A549 (cell line): ENCODE measurements at regions not wholly inside any gene's neighbourhood (a gene's known extent, or its start where the extent isn't known, plus 50 kb on each side); places are given as distances from the start of the nearest gene placed in this dataset.

ENCODE experiments used
- ATAC-seq, 2 experiments: fragments of 200-7000 bp in 1 of 2; fragments of >200 bp in 1 of 2; cut with Nextera tagmentation in 1 of 2; cut with Tn5 transposase in 1 of 2; 3 replicates each; pipeline versions ENCODE4 v1.8.0 to v1.9.1; 2018 to 2020; ENCODE audit warnings: mild to moderate bottlenecking in 1 of 2, moderate library complexity in 1 of 2
- CTCF ChIA-PET: fragments of 300-600 bp; sonication (Branson Sonifier 250); formaldehyde crosslinking; extraction: SDS; loops from one replicate; lab custom pipeline; 2021; ENCODE audit warnings: antibody characterized with exemption, inconsistent platforms; lab: Yijun Ruan, JAX
- POLR2A ChIA-PET: fragments of 350-600 bp; formaldehyde crosslinking; extraction: SDS; loops from one replicate; lab custom pipeline; 2021; ENCODE audit warnings: antibody characterized with exemption, inconsistent platforms; lab: Yijun Ruan, JAX
- DNase-seq, 2 experiments: peaks; one replicate each; pipeline versions ENCODE4 v3.0.0 to v3.0.0-alpha.2; 2011 to 2016; ENCODE audit warnings: low read depth in 1 of 2, low spot score in 1 of 2
- FAIRE-seq: peaks from 2 replicates; lab custom pipeline; 2011; peaks lifted over from hg19 to GRCh38; lab: Jason Lieb, UNC
- H3K27ac ChIP-seq, 2 experiments: fragments of >200 bp; sonication (Bioruptor Twin); formaldehyde crosslinking; 3 replicates each; pipeline ENCODE4 v1.5.1; 2016 to 2017
- H3K4me1 ChIP-seq: fragments of >200 bp; sonication (Bioruptor Twin); formaldehyde crosslinking; 3 replicates; pipeline ENCODE4 v1.6.1; 2016
- H3K4me2 ChIP-seq: fragments of >200 bp; sonication (Bioruptor Twin); formaldehyde crosslinking; 3 replicates; pipeline ENCODE4 v1.6.1; 2016
- H3K4me3 ChIP-seq: fragments of >200 bp; sonication (Bioruptor Twin); formaldehyde crosslinking; 3 replicates; pipeline ENCODE4 v1.5.1; 2016
- H3K9me3 ChIP-seq: fragments of >200 bp; sonication (Bioruptor Twin); formaldehyde crosslinking; 3 replicates; pipeline ENCODE4 v1.6.1; 2016
- CBX2 ChIP-seq: fragments of 200-600 bp; sonication (generic); IDR thresholded peaks from 2 replicates; pipeline ENCODE4 v1.6.1; 2016; ENCODE audit warnings: low read depth, mild to moderate bottlenecking, borderline replicate concordance
- EP300 ChIP-seq, 2 experiments: fragments of >200 bp; sonication (Bioruptor Twin); formaldehyde crosslinking; IDR thresholded peaks; 2 replicates in 1 of 2; 3 replicates in 1 of 2; pipeline ENCODE4 v1.6.1; 2016 to 2017
- FOXS1 ChIP-seq: fragments of 250-450 bp; sonication (Bioruptor Pico); IDR thresholded peaks from 2 replicates; pipeline ENCODE4 v1.5.0; 2020; ENCODE audit warnings: mild to moderate bottlenecking, moderate library complexity
- HEYL ChIP-seq: fragments of 250-450 bp; sonication (Bioruptor Pico); IDR thresholded peaks from 2 replicates; pipeline ENCODE4 v1.8.0; 2021; ENCODE audit warnings: mild to moderate bottlenecking, moderate library complexity
- HOXA7 ChIP-seq: fragments of 250-450 bp; sonication (Bioruptor Pico); IDR thresholded peaks from 2 replicates; pipeline ENCODE4 v1.5.0; 2020; ENCODE audit warnings: mild to moderate bottlenecking, moderate library complexity
- HOXB5 ChIP-seq: fragments of 250-450 bp; sonication (Bioruptor Pico); IDR thresholded peaks from 2 replicates; pipeline ENCODE4 v1.5.0; 2020; ENCODE audit warnings: mild to moderate bottlenecking, moderate library complexity
- MAZ ChIP-seq: fragments of 150-350 bp; IDR thresholded peaks from 2 replicates; pipeline ENCODE4 v1.6.1; 2014; ENCODE audit warnings: antibody characterized with exemption, low read depth, low read length, borderline replicate concordance
- MYC ChIP-seq: IDR thresholded peaks from 2 replicates; pipeline ENCODE4 v1.6.1; 2012; ENCODE audit warnings: mild to moderate bottlenecking, inconsistent platforms, low read length, improper control_type of control experiment, borderline replicate concordance
- NFE2L2 ChIP-seq: fragments of 150-350 bp; conservative IDR thresholded peaks from 2 replicates; pipeline ENCODE4 v1.6.1; 2014; ENCODE audit warnings: low read length
- NR3C1 ChIP-seq: fragments of >200 bp; sonication (Bioruptor Twin); formaldehyde crosslinking; IDR thresholded peaks from 3 replicates; pipeline ENCODE4 v1.6.1; 2017
- PHF8 ChIP-seq: fragments of 200-600 bp; sonication (generic); IDR thresholded peaks from 2 replicates; pipeline ENCODE4 v1.6.1; 2016; ENCODE audit warnings: low read depth, mild to moderate bottlenecking, antibody characterized with exemption, moderate library complexity, borderline replicate concordance
- POLR2AphosphoS2 ChIP-seq: conservative IDR thresholded peaks from 2 replicates; pipeline ENCODE4 v1.6.1; 2012; ENCODE audit warnings: low read length, improper control_type of control experiment, inconsistent platforms
- RAD21 ChIP-seq, 2 experiments: fragments of >200 bp in 1 of 2; sonication (Bioruptor Twin) in 1 of 2; formaldehyde crosslinking in 1 of 2; IDR thresholded peaks in 1 of 2; conservative IDR thresholded peaks in 1 of 2; 2 replicates in 1 of 2; 3 replicates in 1 of 2; pipeline ENCODE4 v1.6.1; 2012 to 2018; ENCODE audit warnings: inconsistent platforms in 1 of 2
- RCOR1 ChIP-seq: fragments of 150-350 bp; IDR thresholded peaks from 2 replicates; pipeline ENCODE4 v1.6.1; 2014; ENCODE audit warnings: antibody characterized with exemption, low read length, low read depth
- SREBF2 ChIP-seq: fragments of 450-650 bp; IDR thresholded peaks from 2 replicates; pipeline ENCODE4 v1.6.1; 2014; ENCODE audit warnings: mild to moderate bottlenecking, moderate library complexity
- ZFP36 ChIP-seq: fragments of 450-650 bp; IDR thresholded peaks from 2 replicates; pipeline ENCODE4 v1.6.1; 2014; ENCODE audit warnings: borderline replicate concordance; ENCODE audit not compliant: partially characterized antibody
- ZSCAN20 ChIP-seq: fragments of 250-450 bp; sonication (Bioruptor Pico); IDR thresholded peaks from 2 replicates; pipeline ENCODE4 v1.8.0; 2022; ENCODE audit warnings: mild to moderate bottlenecking, moderate library complexity
- WGBS: methylation state at CpG from one replicate; pipeline ENCODE4 v1.1.6; 2017; ENCODE audit errors: missing lambda C conversion rate; 5-methylcytosine and 5-hydroxymethylcytosine counted together
- TF ChIP-seq, protein P1 (sequence below): fragments of >200 bp; sonication (Bioruptor Twin); formaldehyde crosslinking; IDR thresholded peaks from 2 replicates; pipeline ENCODE4 v1.6.1; 2016
- TF ChIP-seq, protein P2 (sequence below): IDR thresholded peaks from 2 replicates; pipeline ENCODE4 v1.6.1; 2012; ENCODE audit warnings: low read depth, borderline replicate concordance
- TF ChIP-seq, protein P3 (sequence below): fragments of >200 bp; sonication (Bioruptor Twin); formaldehyde crosslinking; IDR thresholded peaks from 3 replicates; pipeline ENCODE4 v1.6.1; 2016
- TF ChIP-seq, protein P4 (sequence below): fragments of 250-450 bp; sonication (Bioruptor Pico); IDR thresholded peaks from 2 replicates; pipeline ENCODE4 v1.5.0; 2020; ENCODE audit warnings: low read depth, mild to moderate bottlenecking, moderate library complexity
- TF ChIP-seq, protein P5 (sequence below): fragments of 250-450 bp; sonication (Bioruptor Pico); IDR thresholded peaks from 2 replicates; pipeline ENCODE4 v1.5.0; 2021; ENCODE audit warnings: mild to moderate bottlenecking, moderate library complexity, borderline replicate concordance
- TF ChIP-seq, protein P6 (sequence below): IDR thresholded peaks from 2 replicates; pipeline ENCODE4 v1.6.1; 2012

DNA sequence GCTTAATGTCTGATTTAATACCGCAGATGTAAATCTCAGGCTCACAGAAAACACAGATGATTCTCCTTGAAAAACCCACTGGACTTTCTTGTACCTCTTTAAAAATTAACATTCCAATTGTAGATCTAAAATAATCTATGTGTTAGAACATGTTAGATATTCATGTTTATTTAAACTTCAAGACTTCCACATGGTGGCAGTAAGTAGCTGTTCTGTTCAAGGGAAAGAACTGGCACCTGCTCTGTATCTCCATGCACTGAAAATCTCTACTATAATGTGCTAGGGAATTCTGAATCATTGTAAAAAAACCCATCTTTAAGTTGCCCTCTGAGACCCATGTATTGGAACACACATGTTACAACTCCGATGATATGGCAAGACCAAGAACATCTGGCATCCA lies 366.9 kb downstream of the DMRTA1 start:
- peak in 1 of 2 experiments; percentile 30; a peak in 1 of 6 replicates for ATAC-seq

DNA sequence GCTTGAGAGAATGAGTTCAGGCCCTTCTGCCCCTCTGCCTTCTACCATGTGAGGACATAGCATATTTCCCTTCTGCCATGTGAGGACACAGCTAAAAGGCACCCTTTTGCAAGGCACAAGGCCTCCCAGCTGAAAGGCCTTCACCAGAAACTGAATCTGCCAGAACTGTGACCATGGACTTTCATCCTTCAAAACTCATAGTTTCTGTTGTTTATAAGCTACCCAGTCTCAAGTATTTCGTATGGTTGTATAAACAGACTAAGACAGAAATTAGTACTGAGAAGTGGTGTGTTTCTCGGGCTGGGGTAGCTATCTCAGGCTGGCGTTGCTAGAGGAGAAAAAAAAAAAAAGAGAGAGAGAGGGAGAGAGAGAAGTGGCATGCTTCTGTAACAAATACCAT lies 368.6 kb downstream of the DMRTA1 start:
- Histone ChIP-seq H3K4me1 (no peaks in the 10 kb centered on the region), H3K4me3 (no peak overlapping the region), H3K9me3 (no peaks in the 10 kb centered on the region), H3K27ac (no peak overlapping the region), H3K4me2 (no peak overlapping the region)
- no peak for TF ChIP-seq FOXS1 (CRISPR knock-in tag)
- TF ChIP-seq NR3C1: no peak
- no peak for TF ChIP-seq ZFP36
- ATAC-seq (no peak), DNase-seq (no peak), FAIRE-seq (no peak)
- ChIA-PET CTCF (no interaction called here), POLR2A (no interaction called here)
- 2% methylated on average over 3 of the region's 3 CpGs for WGBS

More for the DNA sequence above, 366.9 kb downstream of the DMRTA1 start:
- WGBS: 7% methylated on average over 2 of the region's 2 CpGs
- no peak overlapping the region for H3K4me2 ChIP-seq
- POLR2A ChIA-PET: no interaction called here
- DNase-seq (peak in 1 of 2 experiments; percentile 18), FAIRE-seq (no peak)
- H3K9me3 ChIP-seq: no peaks in the 10 kb centered on the region
- H3K4me3 ChIP-seq: no peak overlapping the region
- no peaks in the 10 kb centered on the region for H3K4me1 ChIP-seq
- CTCF ChIA-PET: no interaction called here
- H3K27ac ChIP-seq: no peak overlapping the region
- no peak for TF ChIP-seq HOXA7 (CRISPR knock-in tag)
- TF ChIP-seq RAD21 (conservative IDR thresholded peaks at IDR 0.05 in 1 of 2, IDR thresholded peaks at IDR 0.05 in 1 of 2): peak in 1 of 2 experiments; percentile 27; a peak in 3 of 5 replicates

DNA sequence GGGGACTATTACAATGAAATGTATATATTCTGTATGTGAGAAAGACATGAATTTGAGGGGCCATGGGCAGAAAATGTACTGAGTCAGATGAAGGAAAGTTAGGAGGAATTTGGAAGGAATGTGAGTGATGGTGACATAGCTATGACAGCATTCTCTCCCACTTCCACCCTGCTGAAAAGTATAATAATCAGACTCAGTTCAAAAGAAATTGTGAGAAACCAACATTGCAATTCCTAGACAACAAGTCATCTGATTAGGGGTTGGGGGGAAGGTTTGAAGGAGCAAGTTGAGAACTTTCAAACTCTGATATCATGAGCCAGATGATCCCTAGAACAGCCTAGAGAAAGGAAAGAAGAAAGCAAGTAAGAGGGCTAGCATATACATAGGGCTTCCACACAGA lies 370.6 kb downstream of the DMRTA1 start:
- FAIRE-seq (no peak), ATAC-seq (no peak), DNase-seq (no peak)
- Histone ChIP-seq H3K9me3 (no peaks in the 10 kb centered on the region), H3K27ac (no peak overlapping the region), H3K4me3 (no peak overlapping the region), H3K4me1 (no peaks in the 10 kb centered on the region), H3K4me2 (no peak overlapping the region)
- ChIA-PET CTCF (no interaction called here), POLR2A (no interaction called here)
- no peak for TF ChIP-seq SREBF2
- TF ChIP-seq PHF8: no peak
- TF ChIP-seq POLR2AphosphoS2: no peak
- TF ChIP-seq, protein P1, sequence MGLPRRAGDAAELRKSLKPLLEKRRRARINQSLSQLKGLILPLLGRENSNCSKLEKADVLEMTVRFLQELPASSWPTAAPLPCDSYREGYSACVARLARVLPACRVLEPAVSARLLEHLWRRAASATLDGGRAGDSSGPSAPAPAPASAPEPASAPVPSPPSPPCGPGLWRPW: no peak
- TF ChIP-seq NR3C1: no peak
- TF ChIP-seq RCOR1: no peak
- TF ChIP-seq CBX2: no peak
- TF ChIP-seq, protein P2, sequence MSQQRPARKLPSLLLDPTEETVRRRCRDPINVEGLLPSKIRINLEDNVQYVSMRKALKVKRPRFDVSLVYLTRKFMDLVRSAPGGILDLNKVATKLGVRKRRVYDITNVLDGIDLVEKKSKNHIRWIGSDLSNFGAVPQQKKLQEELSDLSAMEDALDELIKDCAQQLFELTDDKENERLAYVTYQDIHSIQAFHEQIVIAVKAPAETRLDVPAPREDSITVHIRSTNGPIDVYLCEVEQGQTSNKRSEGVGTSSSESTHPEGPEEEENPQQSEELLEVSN: no peak
- TF ChIP-seq EP300 (IDR thresholded peaks at IDR 0.05): no peak
- TF ChIP-seq NFE2L2: no peak
- TF ChIP-seq MYC: no peak
- no peak for TF ChIP-seq MAZ
- TF ChIP-seq ZSCAN20 (CRISPR knock-in tag): no peak
- no peak for TF ChIP-seq HOXB5 (CRISPR knock-in tag)
- TF ChIP-seq, protein P3, sequence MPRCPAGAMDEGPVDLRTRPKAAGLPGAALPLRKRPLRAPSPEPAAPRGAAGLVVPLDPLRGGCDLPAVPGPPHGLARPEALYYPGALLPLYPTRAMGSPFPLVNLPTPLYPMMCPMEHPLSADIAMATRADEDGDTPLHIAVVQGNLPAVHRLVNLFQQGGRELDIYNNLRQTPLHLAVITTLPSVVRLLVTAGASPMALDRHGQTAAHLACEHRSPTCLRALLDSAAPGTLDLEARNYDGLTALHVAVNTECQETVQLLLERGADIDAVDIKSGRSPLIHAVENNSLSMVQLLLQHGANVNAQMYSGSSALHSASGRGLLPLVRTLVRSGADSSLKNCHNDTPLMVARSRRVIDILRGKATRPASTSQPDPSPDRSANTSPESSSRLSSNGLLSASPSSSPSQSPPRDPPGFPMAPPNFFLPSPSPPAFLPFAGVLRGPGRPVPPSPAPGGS: no peak
- TF ChIP-seq, protein P4, sequence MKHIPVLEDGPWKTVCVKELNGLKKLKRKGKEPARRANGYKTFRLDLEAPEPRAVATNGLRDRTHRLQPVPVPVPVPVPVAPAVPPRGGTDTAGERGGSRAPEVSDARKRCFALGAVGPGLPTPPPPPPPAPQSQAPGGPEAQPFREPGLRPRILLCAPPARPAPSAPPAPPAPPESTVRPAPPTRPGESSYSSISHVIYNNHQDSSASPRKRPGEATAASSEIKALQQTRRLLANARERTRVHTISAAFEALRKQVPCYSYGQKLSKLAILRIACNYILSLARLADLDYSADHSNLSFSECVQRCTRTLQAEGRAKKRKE: no peak
- TF ChIP-seq, protein P5, sequence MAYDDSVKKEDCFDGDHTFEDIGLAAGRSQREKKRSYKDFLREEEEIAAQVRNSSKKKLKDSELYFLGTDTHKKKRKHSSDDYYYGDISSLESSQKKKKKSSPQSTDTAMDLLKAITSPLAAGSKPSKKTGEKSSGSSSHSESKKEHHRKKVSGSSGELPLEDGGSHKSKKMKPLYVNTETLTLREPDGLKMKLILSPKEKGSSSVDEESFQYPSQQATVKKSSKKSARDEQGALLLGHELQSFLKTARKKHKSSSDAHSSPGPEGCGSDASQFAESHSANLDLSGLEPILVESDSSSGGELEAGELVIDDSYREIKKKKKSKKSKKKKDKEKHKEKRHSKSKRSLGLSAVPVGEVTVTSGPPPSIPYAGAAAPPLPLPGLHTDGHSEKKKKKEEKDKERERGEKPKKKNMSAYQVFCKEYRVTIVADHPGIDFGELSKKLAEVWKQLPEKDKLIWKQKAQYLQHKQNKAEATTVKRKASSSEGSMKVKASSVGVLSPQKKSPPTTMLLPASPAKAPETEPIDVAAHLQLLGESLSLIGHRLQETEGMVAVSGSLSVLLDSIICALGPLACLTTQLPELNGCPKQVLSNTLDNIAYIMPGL: no peak
- TF ChIP-seq, protein P6, sequence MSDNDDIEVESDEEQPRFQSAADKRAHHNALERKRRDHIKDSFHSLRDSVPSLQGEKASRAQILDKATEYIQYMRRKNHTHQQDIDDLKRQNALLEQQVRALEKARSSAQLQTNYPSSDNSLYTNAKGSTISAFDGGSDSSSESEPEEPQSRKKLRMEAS: no peak
- TF ChIP-seq HEYL (CRISPR knock-in tag): no peak
